HepG2 (cell line): ENCODE measurements at regions not wholly inside any gene's neighbourhood (a gene's known extent, or its start where the extent isn't known, plus 50 kb on each side); places are given as distances from the start of the nearest gene placed in this dataset.

Experiments
- ATAC-seq: fragments of 200-7000 bp; cut with Tn5 transposase; 3 replicates; pipeline ENCODE4 v1.9.1; 2020; ENCODE audit warnings: mild to moderate bottlenecking, moderate library complexity
- BruUV-seq: library from RNA; stranded (reverse); fragments of 400-500 nt; replicated peaks from 2 replicates; lab custom pipeline; 2021; lab: Mats Ljungman, UMichigan
- CTCF ChIA-PET: fragments of 300-600 bp; formaldehyde crosslinking; extraction: SDS; loops from one replicate; lab custom pipeline; 2021; ENCODE audit warnings: low total read pairs, inconsistent platforms, low intra/inter-chr PET ratio; lab: Yijun Ruan, JAX
- POLR2A ChIA-PET: fragments of 350-600 bp; sonication (Branson Sonifier 250); formaldehyde crosslinking; loops from one replicate; lab custom pipeline; 2020; ENCODE audit warnings: antibody characterized with exemption, inconsistent platforms; lab: Yijun Ruan, JAX
- DNase-seq: peaks from one replicate; pipeline ENCODE4 v3.0.0-alpha.2; 2015; ENCODE audit warnings: low spot score
- FAIRE-seq: peaks from 3 replicates; lab custom pipeline; 2011; peaks lifted over from hg19 to GRCh38; lab: Jason Lieb, UNC
- H2AFZ ChIP-seq: one replicate; pipeline ENCODE4 v1.6.1; 2011; ENCODE audit warnings: low read length, inconsistent platforms
- H3K27ac ChIP-seq: fragments of 300-600 bp; 3 replicates; pipeline ENCODE4 v1.8.0; 2011; ENCODE audit warnings: mixed run types, mild to moderate bottlenecking, mixed read lengths, low read length, inconsistent platforms; ENCODE audit not compliant: insufficient read depth; ENCODE audit errors: extremely low read length
- H3K27me3 ChIP-seq, 2 experiments: fragments of 200-600 bp in 1 of 2; 2 replicates in 1 of 2; 3 replicates in 1 of 2; pipeline versions ENCODE4 v1.6.0 to v1.8.0; 2011; ENCODE audit warnings: low read length in 2 of 2, mild to moderate bottlenecking in 2 of 2, moderate library complexity in 2 of 2, inconsistent platforms in 1 of 2; ENCODE audit not compliant: insufficient read depth in 2 of 2, control insufficient read depth in 1 of 2
- H3K36me3 ChIP-seq, 2 experiments: fragments of 200-600 bp in 1 of 2; replicated peaks in 1 of 2; 2 replicates in 1 of 2; 3 replicates in 1 of 2; pipeline versions ENCODE4 v1.5.1 to v1.8.0; 2011; ENCODE audit warnings: low read length in 2 of 2, inconsistent platforms in 1 of 2; ENCODE audit not compliant: insufficient read depth in 2 of 2, control insufficient read depth in 1 of 2
- H3K4me1 ChIP-seq: 2 replicates; pipeline ENCODE4 v1.5.1; 2012; ENCODE audit warnings: low read length, inconsistent platforms; ENCODE audit not compliant: insufficient read depth
- H3K4me2 ChIP-seq: 2 replicates; pipeline ENCODE4 v1.6.0; 2011; ENCODE audit warnings: low read depth, low read length, inconsistent platforms
- H3K4me3 ChIP-seq, 3 experiments: fragments of 200-600 bp in 1 of 3; sonication (generic), shearing (Covaris generic) in 1 of 3; replicated peaks in 1 of 3; 2 replicates each; pipeline ENCODE4 v1.5.1; 2011 to 2016; ENCODE audit warnings: low read length in 3 of 3, inconsistent platforms in 2 of 3, low read depth in 2 of 3, mild to moderate bottlenecking in 2 of 3, control low read depth in 1 of 3, mixed read lengths in 1 of 3; ENCODE audit not compliant: insufficient read depth in 1 of 3
- H3K79me2 ChIP-seq: one replicate; pipeline ENCODE4 v1.6.1; 2011; ENCODE audit warnings: low read length, inconsistent platforms; ENCODE audit not compliant: insufficient read depth
- H3K9ac ChIP-seq: 2 replicates; pipeline ENCODE4 v1.6.0; 2011; ENCODE audit warnings: mild to moderate bottlenecking, low read depth, low read length, inconsistent platforms; ENCODE audit not compliant: insufficient read depth
- H3K9me3 ChIP-seq: 2 replicates; pipeline ENCODE4 v1.5.1; 2012; ENCODE audit warnings: mild to moderate bottlenecking, low read length
- H4K20me1 ChIP-seq: 2 replicates; pipeline ENCODE4 v1.6.0; 2011; ENCODE audit warnings: inconsistent platforms, mild to moderate bottlenecking, low read length, moderate library complexity; ENCODE audit not compliant: insufficient read depth
- ATM ChIP-seq: fragments of 450-650 bp; IDR thresholded peaks from 2 replicates; pipeline ENCODE4 v1.7.1; 2017; ENCODE audit warnings: mild to moderate bottlenecking, borderline replicate concordance
- CBX2 ChIP-seq, 2 experiments: fragments of 200-600 bp in 1 of 2; sonication (generic); formaldehyde crosslinking in 1 of 2; IDR thresholded peaks; 2 replicates each; pipeline versions ENCODE4 v1.7.0 to v1.8.1; 2018 to 2022; ENCODE audit warnings: low read depth in 2 of 2, low read length in 1 of 2, mild to moderate bottlenecking in 1 of 2, missing genetic modification reagents in 1 of 2
- CEBPG ChIP-seq: IDR thresholded peaks from 2 replicates; pipeline ENCODE4 v1.6.1; 2016
- EEA1 ChIP-seq: sonication (generic); formaldehyde crosslinking; IDR thresholded peaks from 2 replicates; pipeline ENCODE4 v1.5.1; 2020; ENCODE audit warnings: mild to moderate bottlenecking, missing genetic modification reagents, borderline replicate concordance
- NKX3-1 ChIP-seq: sonication (generic); formaldehyde crosslinking; IDR thresholded peaks from 2 replicates; pipeline ENCODE4 v1.5.0; 2020; ENCODE audit warnings: missing genetic modification reagents
- TCF7 ChIP-seq: sonication (generic); IDR thresholded peaks from 2 replicates; pipeline ENCODE4 v1.6.1; 2016; ENCODE audit warnings: antibody characterized with exemption, low read depth
- TCF7L2 ChIP-seq: IDR thresholded peaks from 2 replicates; pipeline ENCODE4 v1.6.1; 2011; ENCODE audit warnings: mild to moderate bottlenecking, low read depth, low read length, moderate library complexity
- ZBTB7A ChIP-seq: sonication (generic); formaldehyde crosslinking; IDR thresholded peaks from 2 replicates; pipeline ENCODE4 v1.8.0; 2022; ENCODE audit warnings: mild to moderate bottlenecking, missing genetic modification reagents
- ZC3H4 ChIP-seq: sonication (generic); formaldehyde crosslinking; IDR thresholded peaks from 2 replicates; pipeline ENCODE4 v1.4.0; 2020; ENCODE audit warnings: missing genetic modification reagents, borderline replicate concordance
- ZFP1 ChIP-seq: IDR thresholded peaks from 2 replicates; pipeline ENCODE4 v1.6.1; 2016
- ZFP37 ChIP-seq: sonication (generic); formaldehyde crosslinking; IDR thresholded peaks from 2 replicates; pipeline ENCODE4 v1.4.0; 2020; ENCODE audit warnings: missing genetic modification reagents, borderline replicate concordance
- ZNF234 ChIP-seq: sonication (generic); formaldehyde crosslinking; conservative IDR thresholded peaks from 2 replicates; pipeline ENCODE4 v1.5.1; 2020; ENCODE audit warnings: mild to moderate bottlenecking, missing genetic modification reagents
- ZNF235 ChIP-seq: sonication (generic); formaldehyde crosslinking; IDR thresholded peaks from 2 replicates; pipeline ENCODE4 v1.8.1; 2023; ENCODE audit warnings: mild to moderate bottlenecking, missing genetic modification reagents, borderline replicate concordance
- ZNF34 ChIP-seq: sonication (generic); formaldehyde crosslinking; IDR thresholded peaks from 2 replicates; pipeline ENCODE4 v1.4.0; 2020; ENCODE audit warnings: mild to moderate bottlenecking, missing genetic modification reagents, borderline replicate concordance
- ZNF382 ChIP-seq: sonication (generic); formaldehyde crosslinking; IDR thresholded peaks from 2 replicates; pipeline ENCODE4 v1.5.0; 2020; ENCODE audit warnings: missing genetic modification reagents, mild to moderate bottlenecking, borderline replicate concordance
- ZNF746 ChIP-seq: sonication (generic); formaldehyde crosslinking; IDR thresholded peaks from 2 replicates; pipeline ENCODE4 v1.8.0; 2022; ENCODE audit warnings: mild to moderate bottlenecking, missing genetic modification reagents
- ZNF776 ChIP-seq: sonication (generic); formaldehyde crosslinking; IDR thresholded peaks from 2 replicates; pipeline ENCODE4 v1.4.0; 2020; ENCODE audit warnings: mild to moderate bottlenecking, missing genetic modification reagents
- ZSCAN30 ChIP-seq: sonication (generic); formaldehyde crosslinking; IDR thresholded peaks from 2 replicates; pipeline ENCODE4 v1.5.0; 2020; ENCODE audit warnings: mild to moderate bottlenecking, missing genetic modification reagents
- ZZZ3 ChIP-seq: sonication (generic); formaldehyde crosslinking; IDR thresholded peaks from 2 replicates; pipeline ENCODE4 v1.4.0; 2020; ENCODE audit warnings: missing genetic modification reagents, mild to moderate bottlenecking, borderline replicate concordance
- WGBS: methylation state at CpG from one replicate; pipeline ENCODE4 v1.1.6; 2017; ENCODE audit warnings: low lambda C conversion rate; 5-methylcytosine and 5-hydroxymethylcytosine counted together
- in situ Hi-C: cut with HindIII; loops from 2 replicates; pipeline ENCODE4 v1.10.0; 2017; ENCODE audit warnings: low pct_unique_long_range_greater_than_20kb; ENCODE audit not compliant: extremely low pct_ligation_motif_present
- intact Hi-C: fragments of 100-400 bp; cut with micrococcal nuclease; formaldehyde crosslinking; loops from one replicate; pipeline ENCODE4 v1.10.0; 2022; ENCODE audit not compliant: unreplicated experiment
- TF ChIP-seq, protein P1 (sequence below): sonication (generic); formaldehyde crosslinking; IDR thresholded peaks from 2 replicates; pipeline ENCODE4 v1.4.0; 2020; ENCODE audit warnings: missing genetic modification reagents
- TF ChIP-seq, protein P2 (sequence below): sonication (generic); formaldehyde crosslinking; IDR thresholded peaks from 2 replicates; pipeline ENCODE4 v1.4.0; 2020; ENCODE audit warnings: mild to moderate bottlenecking, missing genetic modification reagents

DNA sequence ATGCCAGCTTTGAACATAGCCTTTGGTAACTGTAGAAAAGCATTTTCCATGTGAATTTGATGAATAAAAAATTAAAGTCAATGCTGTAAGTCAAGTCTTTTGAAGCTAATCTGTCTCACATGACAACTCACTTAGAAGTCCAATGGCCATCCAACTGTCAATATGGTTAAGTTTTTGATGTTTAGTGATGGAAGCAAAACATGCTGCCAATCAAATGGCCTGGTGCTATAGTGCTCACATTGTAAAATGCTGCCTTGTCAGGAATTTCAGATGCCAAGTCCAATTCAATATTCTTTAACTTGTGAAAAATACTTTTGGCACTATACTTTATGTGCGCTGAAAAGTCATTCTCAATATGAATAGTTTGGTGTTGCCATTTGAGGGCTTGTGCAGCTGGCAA lies 1361.8 kb upstream of the ALCAM start (continued):
- TF ChIP-seq CBX2 (IDR thresholded peaks at IDR 0.05; ENCODE audit: low read depth, low read length) = no peak
- no peak for TF ChIP-seq CBX2 (CRISPR knock-in tag; IDR thresholded peaks at IDR 0.05; ENCODE audit: low read depth)
- no peak for TF ChIP-seq EEA1 (CRISPR knock-in tag)
- no peak for TF ChIP-seq CEBPG (CRISPR knock-in tag)
- TF ChIP-seq, protein P1, sequence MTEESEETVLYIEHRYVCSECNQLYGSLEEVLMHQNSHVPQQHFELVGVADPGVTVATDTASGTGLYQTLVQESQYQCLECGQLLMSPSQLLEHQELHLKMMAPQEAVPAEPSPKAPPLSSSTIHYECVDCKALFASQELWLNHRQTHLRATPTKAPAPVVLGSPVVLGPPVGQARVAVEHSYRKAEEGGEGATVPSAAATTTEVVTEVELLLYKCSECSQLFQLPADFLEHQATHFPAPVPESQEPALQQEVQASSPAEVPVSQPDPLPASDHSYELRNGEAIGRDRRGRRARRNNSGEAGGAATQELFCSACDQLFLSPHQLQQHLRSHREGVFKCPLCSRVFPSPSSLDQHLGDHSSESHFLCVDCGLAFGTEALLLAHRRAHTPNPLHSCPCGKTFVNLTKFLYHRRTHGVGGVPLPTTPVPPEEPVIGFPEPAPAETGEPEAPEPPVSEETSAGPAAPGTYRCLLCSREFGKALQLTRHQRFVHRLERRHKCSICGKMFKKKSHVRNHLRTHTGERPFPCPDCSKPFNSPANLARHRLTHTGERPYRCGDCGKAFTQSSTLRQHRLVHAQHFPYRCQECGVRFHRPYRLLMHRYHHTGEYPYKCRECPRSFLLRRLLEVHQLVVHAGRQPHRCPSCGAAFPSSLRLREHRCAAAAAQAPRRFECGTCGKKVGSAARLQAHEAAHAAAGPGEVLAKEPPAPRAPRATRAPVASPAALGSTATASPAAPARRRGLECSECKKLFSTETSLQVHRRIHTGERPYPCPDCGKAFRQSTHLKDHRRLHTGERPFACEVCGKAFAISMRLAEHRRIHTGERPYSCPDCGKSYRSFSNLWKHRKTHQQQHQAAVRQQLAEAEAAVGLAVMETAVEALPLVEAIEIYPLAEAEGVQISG (CRISPR knock-in tag) = no peak
- TF ChIP-seq ZNF234 (CRISPR knock-in tag) = no peak
- TF ChIP-seq ZNF382 (CRISPR knock-in tag) = no peak
- no peak for TF ChIP-seq ATM
- no peak for TF ChIP-seq ZNF235 (CRISPR knock-in tag)

- H3K4me2 ChIP-seq = no peak overlapping the region
- H3K4me3 ChIP-seq = no peak overlapping the region
- no peaks in the 10 kb centered on the region for H3K27me3 ChIP-seq
- no peak for FAIRE-seq
- H3K4me1 ChIP-seq = no peaks in the 10 kb centered on the region
- POLR2A ChIA-PET = no interaction called here
- peak; percentile 35 for DNase-seq
- no TSS peak for BruUV-seq
- H3K27ac ChIP-seq = no peak overlapping the region
- H2AFZ ChIP-seq = no peak overlapping the region
- H3K9ac ChIP-seq = no peak overlapping the region
- WGBS = 7% methylated on average over 1 of the region's 1 CpG
- H3K9me3 ChIP-seq = no peaks in the 10 kb centered on the region
- intact Hi-C loops (no loop called here), in situ Hi-C loops (no loop called here)
- no peaks in the 10 kb centered on the region for H3K36me3 ChIP-seq
- CTCF ChIA-PET = no interaction called here
- no peaks in the 10 kb centered on the region for H4K20me1 ChIP-seq
- ATAC-seq = peak; percentile 46; the same call in 1 of the 3 replicates
- no peaks in the 10 kb centered on the region for H3K79me2 ChIP-seq
- TF ChIP-seq ZNF746 (CRISPR knock-in tag) (no peak), ZC3H4 (no peak), NKX3-1 (no peak), ZNF34 (no peak), ZFP37 (no peak), TCF7L2 (no peak), ZBTB7A (no peak), ZSCAN30 (no peak), ZFP1 (peak; percentile 89; the same call in 1 of the 2 replicates), ZZZ3 (no peak), ZNF776 (CRISPR knock-in tag) (no peak), TCF7 (0 out of 2 replicates have a peak, but pooled peaks have one; percentile 6)
- TF ChIP-seq, protein P2, sequence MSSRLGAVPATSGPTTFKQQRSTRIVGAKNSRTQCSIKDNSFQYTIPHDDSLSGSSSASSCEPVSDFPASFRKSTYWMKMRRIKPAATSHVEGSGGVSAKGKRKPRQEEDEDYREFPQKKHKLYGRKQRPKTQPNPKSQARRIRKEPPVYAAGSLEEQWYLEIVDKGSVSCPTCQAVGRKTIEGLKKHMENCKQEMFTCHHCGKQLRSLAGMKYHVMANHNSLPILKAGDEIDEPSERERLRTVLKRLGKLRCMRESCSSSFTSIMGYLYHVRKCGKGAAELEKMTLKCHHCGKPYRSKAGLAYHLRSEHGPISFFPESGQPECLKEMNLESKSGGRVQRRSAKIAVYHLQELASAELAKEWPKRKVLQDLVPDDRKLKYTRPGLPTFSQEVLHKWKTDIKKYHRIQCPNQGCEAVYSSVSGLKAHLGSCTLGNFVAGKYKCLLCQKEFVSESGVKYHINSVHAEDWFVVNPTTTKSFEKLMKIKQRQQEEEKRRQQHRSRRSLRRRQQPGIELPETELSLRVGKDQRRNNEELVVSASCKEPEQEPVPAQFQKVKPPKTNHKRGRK (CRISPR knock-in tag) = no peak
These were observed 1360.9 kb upstream of the ALCAM start for GRCh38 chr3:104005815-104006214.
